ENCODE measurements at regions not wholly inside any gene's neighbourhood (a gene's known extent, or its start where the extent isn't known, plus 50 kb on each side); places are given as distances from the start of the nearest gene placed in this dataset.
"Not testable (repeated sequence)": the region's sequence is repeated elsewhere in the genome, so short reads cannot be mapped to it uniquely, and the experiment has no call there.

- Histone ChIP-seq H3K36me3 (no peaks in the 10 kb centered on the region), H3K9me3 (peaks cover 0 to 14% (median 6%) of the 10 kb centered on the region in 3 donors), H3K4me1 (no peaks in the 10 kb centered on the region), H3K27ac (no peak overlapping the region), H3K4me3 (no peak overlapping the region), H3K27me3 (no peaks in the 10 kb centered on the region)
- intact Hi-C loops (cut with DNase I; ENCODE audit: low total_unique reads) = no loop called here
- no peak for DNase-seq
- no peak for TF ChIP-seq CTCF (IDR thresholded peaks at IDR 0.05)
Measured at GRCh38 chrX:1020634-1021166, 191.7 kb downstream of the CRLF2 start.

- H3K4me1 ChIP-seq; H3K4me3 ChIP-seq; H3K27ac ChIP-seq; H3K36me3 ChIP-seq; H3K27me3 ChIP-seq; intact Hi-C loops (cut with DNase I; ENCODE audit: low total_unique reads): not testable (repeated sequence)
- peak in 1 of 2 donors; percentile 42 for DNase-seq
- peaks cover 0 to 14% (median 6%) of the 10 kb centered on the region in 3 donors for H3K9me3 ChIP-seq
Measured at GRCh38 chrX:1016926-1017325, 195.5 kb downstream of the CRLF2 start.

DNA sequence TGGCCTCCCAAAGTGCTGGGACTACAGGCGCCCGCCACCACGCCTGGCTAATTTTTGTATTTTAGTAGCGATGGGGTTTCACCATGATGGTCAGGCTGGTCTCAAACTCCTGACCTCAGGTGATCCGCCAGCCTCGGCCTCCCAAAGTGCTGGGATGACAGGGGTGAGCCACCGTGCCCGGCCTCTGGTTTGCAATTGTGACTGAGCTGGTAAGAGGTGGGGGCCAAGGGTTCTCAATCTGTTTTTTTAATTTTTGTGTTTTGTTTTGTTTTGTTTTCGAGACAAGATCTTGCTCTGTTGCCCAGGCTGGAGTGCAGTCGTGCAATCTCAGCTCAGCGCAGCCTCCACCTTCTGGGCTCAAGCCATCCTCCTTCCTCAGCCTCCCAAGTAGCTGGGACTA, 196.2 kb downstream of the CRLF2 start:
- H3K27ac ChIP-seq; H3K4me1 ChIP-seq; intact Hi-C loops (cut with DNase I; ENCODE audit: low total_unique reads); H3K36me3 ChIP-seq; H3K4me3 ChIP-seq; H3K27me3 ChIP-seq: not testable (repeated sequence)
- peaks cover 0 to 11% (median under 1%) of the 10 kb centered on the region in 3 donors for H3K9me3 ChIP-seq
- peak in 1 of 2 donors; percentile 57 for DNase-seq

- peak in 1 of 2 donors; percentile 37 for DNase-seq
- H3K4me1 ChIP-seq = no peaks in the 10 kb centered on the region
- H3K27ac ChIP-seq = no peak overlapping the region
- H3K4me3 ChIP-seq = no peak overlapping the region
- no peaks in the 10 kb centered on the region for H3K27me3 ChIP-seq
- no peak for TF ChIP-seq CTCF (IDR thresholded peaks at IDR 0.05)
- H3K9me3 ChIP-seq = no peaks in the 10 kb centered on the region
- H3K36me3 ChIP-seq = no peaks in the 10 kb centered on the region
- intact Hi-C loops (cut with DNase I; ENCODE audit: low total_unique reads) = no loop called here
Measured at GRCh38 chrX:1012678-1013300, 199.7 kb downstream of the CRLF2 start.

GRCh38 chrX:1011691-1012283, 200.7 kb downstream of the CRLF2 start:
- TF ChIP-seq CTCF (IDR thresholded peaks at IDR 0.05) = no peak
- no peaks in the 10 kb centered on the region for H3K36me3 ChIP-seq
- no peaks in the 10 kb centered on the region for H3K27me3 ChIP-seq
- DNase-seq = no peak
- intact Hi-C loops (cut with DNase I; ENCODE audit: low total_unique reads) = no loop called here
- H3K4me1 ChIP-seq = no peaks in the 10 kb centered on the region
- no peak overlapping the region for H3K4me3 ChIP-seq
- H3K9me3 ChIP-seq = no peaks in the 10 kb centered on the region
- H3K27ac ChIP-seq = no peak overlapping the region

DNA sequence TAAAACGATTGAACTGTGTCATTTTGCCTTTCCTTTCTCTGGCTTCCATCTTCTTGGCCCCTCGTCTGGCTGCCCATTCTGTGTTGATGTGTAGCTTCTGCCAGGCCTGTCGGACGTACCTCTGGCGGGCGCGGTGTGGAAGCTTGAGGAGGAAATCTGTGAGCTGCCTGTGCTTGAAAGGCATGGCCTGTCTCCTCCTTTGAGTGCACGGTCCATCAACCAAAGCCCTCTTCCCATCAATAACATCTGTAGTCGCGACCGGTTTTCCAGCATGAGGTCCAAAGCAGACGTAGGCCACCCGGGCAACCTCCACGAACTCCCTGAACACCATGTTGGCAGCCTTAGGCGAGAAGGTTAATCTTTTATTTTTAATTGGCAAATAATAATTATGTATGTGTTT, 202.7 kb downstream of the CRLF2 start:
- intact Hi-C loops (cut with DNase I; ENCODE audit: low total_unique reads) = no loop called here

More for the DNA sequence above, 202.7 kb downstream of the CRLF2 start:
- DNase-seq = peak in 1 of 2 donors; percentile 48
- no peak for TF ChIP-seq CTCF (IDR thresholded peaks at IDR 0.05)
- Histone ChIP-seq H3K27ac (no peak overlapping the region), H3K9me3 (no peaks in the 10 kb centered on the region), H3K27me3 (no peaks in the 10 kb centered on the region), H3K4me3 (no peak overlapping the region), H3K36me3 (no peaks in the 10 kb centered on the region), H3K4me1 (no peaks in the 10 kb centered on the region)
